CD14-positive monocyte (primary cell): ENCODE measurements at regions not wholly inside any gene's neighbourhood (a gene's known extent, or its start where the extent isn't known, plus 50 kb on each side); places are given as distances from the start of the nearest gene placed in this dataset.

Experiments used
- DNase-seq, 3 donors: peaks; one replicate each; pipeline ENCODE4 v3.0.0-alpha.2; 2011 to 2022
- H2AFZ ChIP-seq: 2 replicates; pipeline ENCODE4 v1.6.0; 2012; ENCODE audit warnings: mild to moderate bottlenecking, low read depth, low read length, inconsistent platforms; ENCODE audit not compliant: insufficient read depth, poor library complexity, severe bottlenecking
- H3K27ac ChIP-seq, 2 donors: 1 replicate in 1 of 2; 2 replicates in 1 of 2; pipeline ENCODE4 v1.5.1; 2012 to 2013; ENCODE audit warnings: low read length in 2 of 2, control low read depth in 1 of 2, inconsistent platforms in 1 of 2, low read depth in 1 of 2, mild to moderate bottlenecking in 1 of 2
- H3K27me3 ChIP-seq, 2 donors: one replicate each; pipeline versions ENCODE4 v1.6.0 to v1.6.1; 2011 to 2013; ENCODE audit warnings: low read length in 2 of 2; ENCODE audit not compliant: control insufficient read depth in 2 of 2, insufficient read depth in 2 of 2
- H3K36me3 ChIP-seq, 2 donors: replicated peaks in 1 of 2; 1 replicate in 1 of 2; 2 replicates in 1 of 2; pipeline versions ENCODE4 v1.5.1 to v1.6.1; 2012 to 2013; ENCODE audit warnings: low read length in 2 of 2, control low read depth in 1 of 2, inconsistent platforms in 1 of 2, mild to moderate bottlenecking in 1 of 2; ENCODE audit not compliant: insufficient read depth in 2 of 2, control insufficient read depth in 1 of 2
- H3K4me1 ChIP-seq, 2 donors: 1 replicate in 1 of 2; 2 replicates in 1 of 2; pipeline versions ENCODE4 v1.5.1 to v1.6.1; 2012 to 2013; ENCODE audit warnings: low read length in 2 of 2, control low read depth in 1 of 2, inconsistent platforms in 1 of 2, mild to moderate bottlenecking in 1 of 2, moderate library complexity in 1 of 2; ENCODE audit not compliant: insufficient read depth in 2 of 2, control insufficient read depth in 1 of 2
- H3K4me2 ChIP-seq: replicated peaks from 2 replicates; pipeline ENCODE3; 2012; ENCODE audit warnings: low read length, moderate library complexity, mild to moderate bottlenecking; ENCODE audit not compliant: poor library complexity, severe bottlenecking; ENCODE audit errors: extremely low read depth
- H3K4me3 ChIP-seq, 3 experiments: fragments of 200-600 bp in 1 of 3; sonication (generic) in 1 of 3; replicated peaks in 1 of 3; 1 replicate in 2 of 3; 2 replicates in 1 of 3; pipeline ENCODE4 v1.5.1; 2011 to 2013; ENCODE audit warnings: low read length in 3 of 3, mild to moderate bottlenecking in 3 of 3, control low read depth in 2 of 3, low read depth in 2 of 3, inconsistent platforms in 1 of 3, moderate library complexity in 1 of 3
- H3K79me2 ChIP-seq: 2 replicates; pipeline ENCODE4 v1.6.0; 2012; ENCODE audit warnings: mild to moderate bottlenecking, control low read depth, inconsistent platforms, low read length, moderate library complexity; ENCODE audit not compliant: insufficient read depth
- H3K9ac ChIP-seq: 2 replicates; pipeline ENCODE4 v1.6.0; 2017; ENCODE audit warnings: low read length, mild to moderate bottlenecking; ENCODE audit not compliant: insufficient read depth, poor library complexity, severe bottlenecking
- H3K9me3 ChIP-seq, 2 donors: replicated peaks in 1 of 2; 1 replicate in 1 of 2; 2 replicates in 1 of 2; pipeline versions ENCODE4 v1.5.1 to v1.6.1; 2012 to 2013; ENCODE audit warnings: low read length in 2 of 2, control low read depth in 1 of 2; ENCODE audit not compliant: control insufficient read depth in 1 of 2, insufficient read depth in 1 of 2
- H4K20me1 ChIP-seq: 2 replicates; pipeline ENCODE4 v1.6.0; 2012; ENCODE audit warnings: mild to moderate bottlenecking, low read length, control low read depth, moderate library complexity; ENCODE audit not compliant: insufficient read depth
- H3K27ac Mint-ChIP-seq, 7 donors: one replicate each; pipeline ENCODE4 v1.8.0; 2020; ENCODE audit warnings: mild to moderate bottlenecking in 7 of 7, mixed read lengths in 7 of 7, moderate library complexity in 6 of 7, inconsistent platforms in 2 of 7
- H3K27me3 Mint-ChIP-seq, 3 donors: one replicate each; pipeline ENCODE4 v1.8.0; 2021 to 2022; ENCODE audit warnings: low read depth in 3 of 3, mild to moderate bottlenecking in 3 of 3, mixed read lengths in 3 of 3, moderate library complexity in 3 of 3, inconsistent platforms in 1 of 3
- H3K36me3 Mint-ChIP-seq, 2 donors: one replicate each; pipeline ENCODE4 v1.8.0; 2020; ENCODE audit warnings: mixed read lengths in 2 of 2, inconsistent platforms in 1 of 2, mild to moderate bottlenecking in 1 of 2
- H3K4me1 Mint-ChIP-seq: one replicate; pipeline ENCODE4 v1.8.0; 2020; ENCODE audit warnings: mild to moderate bottlenecking, mixed read lengths
- H3K4me3 Mint-ChIP-seq, 2 donors: one replicate each; pipeline ENCODE4 v1.8.0; 2020; ENCODE audit warnings: mild to moderate bottlenecking in 2 of 2, mixed read lengths in 2 of 2, moderate library complexity in 1 of 2
- H3K9me3 Mint-ChIP-seq, 7 donors: one replicate each; pipeline ENCODE4 v1.8.0; 2020 to 2022; ENCODE audit warnings: mixed read lengths in 7 of 7, mild to moderate bottlenecking in 6 of 7, moderate library complexity in 6 of 7, inconsistent platforms in 2 of 7
- CTCF ChIP-seq: fragments of 200-600 bp; IDR thresholded peaks from one replicate; pipeline ENCODE4 v1.8.0; 2022; ENCODE audit warnings: antibody characterized with exemption, mild to moderate bottlenecking
- WGBS: methylation state at CpG from one replicate; pipeline ENCODE4 v1.1.5; 2013; ENCODE audit warnings: missing lambda C conversion rate; ENCODE audit not compliant: insufficient coverage; 5-methylcytosine and 5-hydroxymethylcytosine counted together
- intact Hi-C, 2 donors: fragments of 100-400 bp; cut with micrococcal nuclease; formaldehyde crosslinking; loops; one replicate each; pipeline versions ENCODE4 v1.15.0 to v1.15.1; 2023

GRCh38 chr2:892401-892800 lies 58.2 kb upstream of the SNTG2 start:
- Mint-ChIP-seq H3K27ac (no peak overlapping the region), H3K36me3 (no peaks in the 10 kb centered on the region), H3K9me3 (peaks cover 5 to 15% (median 10%) of the 10 kb centered on the region in 7 donors), H3K27me3 (peaks cover 3 to 12% (median 4%) of the 10 kb centered on the region in 3 donors), H3K4me3 (no peak overlapping the region), H3K4me1 (no peaks in the 10 kb centered on the region)
- DNase-seq: no peak
- no peaks in the 10 kb centered on the region for H4K20me1 ChIP-seq
- no peak overlapping the region for H3K27ac ChIP-seq
- no peak for TF ChIP-seq CTCF
- H3K4me3 ChIP-seq: no peak overlapping the region
- WGBS: 97% methylated on average over 11 of the region's 11 CpGs
- H3K36me3 ChIP-seq: no peaks in the 10 kb centered on the region
- H3K9ac ChIP-seq: no peak overlapping the region
- intact Hi-C loops: no loop called here
- H2AFZ ChIP-seq: no peak overlapping the region
- no peaks in the 10 kb centered on the region for H3K27me3 ChIP-seq
- H3K4me1 ChIP-seq: no peaks in the 10 kb centered on the region
- H3K79me2 ChIP-seq: no peaks in the 10 kb centered on the region
- no peak overlapping the region for H3K4me2 ChIP-seq
- H3K9me3 ChIP-seq: peaks cover 7 to 13% of the 10 kb centered on the region in 2 donors

GRCh38 chr2:891734-892133 lies 58.9 kb upstream of the SNTG2 start:
- Histone ChIP-seq H3K9ac (no peak overlapping the region), H3K36me3 (no peaks in the 10 kb centered on the region), H3K79me2 (no peaks in the 10 kb centered on the region), H2AFZ (no peak overlapping the region), H3K4me1 (no peaks in the 10 kb centered on the region), H3K4me2 (no peak overlapping the region), H3K27ac (no peak overlapping the region), H3K4me3 (no peak overlapping the region), H4K20me1 (no peaks in the 10 kb centered on the region), H3K9me3 (peaks cover 1 to 7% of the 10 kb centered on the region in 2 donors), H3K27me3 (no peaks in the 10 kb centered on the region)
- Mint-ChIP-seq H3K4me1 (no peaks in the 10 kb centered on the region), H3K9me3 (peaks cover 4 to 11% (median 8%) of the 10 kb centered on the region in 7 donors), H3K27me3 (peaks cover 3 to 13% (median 4%) of the 10 kb centered on the region in 3 donors), H3K4me3 (no peak overlapping the region), H3K27ac (no peak overlapping the region), H3K36me3 (no peaks in the 10 kb centered on the region)
- no peak for TF ChIP-seq CTCF
- intact Hi-C loops: no loop called here
- no CpG with 5 or more reads among the region's 4 CpGs for WGBS
- DNase-seq: no peak
